GM18502 (cell line): ENCODE measurements at regions not wholly inside any gene's neighbourhood (a gene's known extent, or its start where the extent isn't known, plus 50 kb on each side); places are given as distances from the start of the nearest gene placed in this dataset.

Source experiments
- ATAC-seq: cut with Tn5 transposase; IDR thresholded peaks from one replicate; pipeline ENCODE4 v1.9.1; 2021; ENCODE audit warnings: mild to moderate bottlenecking; ENCODE audit not compliant: unreplicated experiment, poor library complexity

DNA sequence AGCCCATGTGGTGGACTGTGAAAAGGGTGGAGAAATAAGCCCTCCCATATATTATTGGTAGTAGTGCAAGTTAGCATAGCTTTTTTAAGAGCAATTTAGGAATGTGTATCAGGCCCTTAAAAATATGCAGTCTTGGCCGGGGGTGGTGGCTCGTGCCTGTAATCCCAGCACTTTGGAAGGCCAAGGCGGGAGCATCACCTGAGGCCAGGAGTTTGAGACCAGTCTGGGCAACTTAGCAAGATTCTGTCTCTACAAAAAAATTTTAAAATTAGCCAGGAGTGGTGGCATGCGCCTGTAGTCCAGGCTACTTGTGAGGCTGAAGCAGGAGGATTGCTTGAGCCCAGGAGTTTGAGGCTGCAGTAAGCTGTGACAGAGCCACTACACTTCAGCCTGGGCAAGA lies 64.2 kb upstream of the BCAT1 start:
- ATAC-seq: no peak

GRCh38 chr12:25009496-25010092 lies 60.7 kb upstream of the BCAT1 start:
- ATAC-seq: no peak

DNA sequence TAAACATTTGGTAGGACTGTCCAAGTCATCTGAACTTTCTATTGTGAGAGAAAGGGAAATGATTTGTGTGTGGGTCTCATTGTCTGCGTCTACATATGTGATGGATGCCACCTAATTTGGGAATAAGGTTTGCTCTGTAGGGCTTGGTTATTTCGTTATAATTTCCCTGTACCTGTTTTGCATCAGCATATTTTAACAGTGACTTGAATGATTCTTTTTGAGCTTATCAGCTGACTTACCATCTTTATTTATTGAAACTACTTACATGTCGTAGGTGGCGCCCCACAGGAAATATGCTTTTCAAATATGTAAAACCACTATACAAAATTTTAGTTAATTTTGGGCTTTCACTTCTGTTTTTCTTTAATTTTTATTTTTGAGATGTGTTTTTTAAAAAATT lies 56.5 kb upstream of the BCAT1 start:
- peak; percentile 61 for ATAC-seq

- ATAC-seq: no peak
Observed at GRCh38 chr12:25004447-25004846, 55.5 kb upstream of the BCAT1 start.

DNA sequence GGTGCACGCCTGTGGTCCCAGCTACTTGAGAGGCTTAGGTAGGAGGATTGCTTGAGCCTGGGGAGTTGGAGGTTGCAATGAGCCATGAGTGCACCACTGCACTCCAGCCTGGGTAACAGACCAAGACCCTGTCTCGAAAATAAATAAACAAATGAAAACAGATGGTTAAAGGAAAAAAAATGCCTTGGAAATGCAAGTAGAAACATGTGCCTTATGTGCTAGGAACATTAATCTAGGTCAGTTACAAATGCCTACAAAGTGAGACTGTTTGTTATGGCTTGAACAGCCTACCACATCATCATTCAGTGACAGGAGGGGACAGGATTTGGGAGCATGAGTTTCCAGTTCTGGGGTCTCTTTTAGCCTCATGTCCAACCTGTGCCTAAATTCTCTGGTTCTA lies 52.4 kb upstream of the BCAT1 start:
- ATAC-seq: no peak
